ENCODE measurements at regions not wholly inside any gene's neighbourhood (a gene's known extent, or its start where the extent isn't known, plus 50 kb on each side); places are given as distances from the start of the nearest gene placed in this dataset.

DNA sequence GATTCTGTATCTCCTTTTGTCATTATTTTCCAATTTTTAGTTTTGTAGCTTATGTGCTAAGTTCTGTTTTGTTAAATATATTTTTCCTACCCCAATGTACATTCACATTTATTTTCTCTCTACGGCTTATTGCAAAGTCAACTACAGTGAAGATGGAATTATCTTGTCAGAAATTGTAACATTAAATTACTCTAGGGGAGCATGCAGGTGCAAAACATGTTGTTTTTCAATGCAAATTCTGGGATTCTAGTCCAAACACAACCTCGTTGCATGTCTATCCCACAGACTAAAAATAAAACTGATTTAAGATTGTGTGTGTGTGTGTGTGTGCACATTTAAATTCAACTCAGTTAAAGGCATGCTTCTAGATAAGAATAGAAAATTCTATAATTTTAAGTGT lies 529.1 kb upstream of the POM121L12 start:
- no peak overlapping the region for H3K4me3 ChIP-seq
- H3K4me1 ChIP-seq, result no peaks in the 10 kb centered on the region
- H3K27me3 ChIP-seq, result peaks cover 0 to 4% (median 0%) of the 10 kb centered on the region in 7 donors
- WGBS, 2 donors, result 5 to 29% methylated on average over 2 of the region's 2 CpGs
- no peak overlapping the region for H3K27ac ChIP-seq
- intact Hi-C loops (cut with DNase I), result no loop called here
- H3K36me3 ChIP-seq, result no peaks in the 10 kb centered on the region
- DNase-seq, result no peak
- TF ChIP-seq, protein P1, sequence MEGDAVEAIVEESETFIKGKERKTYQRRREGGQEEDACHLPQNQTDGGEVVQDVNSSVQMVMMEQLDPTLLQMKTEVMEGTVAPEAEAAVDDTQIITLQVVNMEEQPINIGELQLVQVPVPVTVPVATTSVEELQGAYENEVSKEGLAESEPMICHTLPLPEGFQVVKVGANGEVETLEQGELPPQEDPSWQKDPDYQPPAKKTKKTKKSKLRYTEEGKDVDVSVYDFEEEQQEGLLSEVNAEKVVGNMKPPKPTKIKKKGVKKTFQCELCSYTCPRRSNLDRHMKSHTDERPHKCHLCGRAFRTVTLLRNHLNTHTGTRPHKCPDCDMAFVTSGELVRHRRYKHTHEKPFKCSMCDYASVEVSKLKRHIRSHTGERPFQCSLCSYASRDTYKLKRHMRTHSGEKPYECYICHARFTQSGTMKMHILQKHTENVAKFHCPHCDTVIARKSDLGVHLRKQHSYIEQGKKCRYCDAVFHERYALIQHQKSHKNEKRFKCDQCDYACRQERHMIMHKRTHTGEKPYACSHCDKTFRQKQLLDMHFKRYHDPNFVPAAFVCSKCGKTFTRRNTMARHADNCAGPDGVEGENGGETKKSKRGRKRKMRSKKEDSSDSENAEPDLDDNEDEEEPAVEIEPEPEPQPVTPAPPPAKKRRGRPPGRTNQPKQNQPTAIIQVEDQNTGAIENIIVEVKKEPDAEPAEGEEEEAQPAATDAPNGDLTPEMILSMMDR (IDR thresholded peaks at IDR 0.05), result no peak
- no peak for ATAC-seq
- no peaks in the 10 kb centered on the region for H3K9me3 ChIP-seq

DNA sequence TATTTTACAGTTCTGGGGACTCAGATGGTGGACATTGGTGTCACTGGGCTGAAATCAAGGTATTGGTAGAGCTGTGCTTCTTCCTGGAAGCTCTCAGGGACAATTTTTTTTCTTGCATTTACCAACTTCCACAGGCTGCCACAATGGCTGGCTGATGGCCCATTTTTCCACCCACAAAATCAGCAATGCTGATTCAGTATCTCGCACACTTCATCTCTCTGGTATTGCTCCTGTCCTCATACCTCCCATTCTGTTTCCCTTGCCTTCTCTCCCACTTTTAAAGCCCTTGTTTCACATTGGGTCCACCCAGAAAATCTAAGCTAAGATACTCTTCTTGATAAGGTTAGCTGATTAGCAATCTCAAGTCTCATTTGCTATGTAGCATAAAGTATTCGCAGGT lies 530.9 kb upstream of the POM121L12 start:
- ATAC-seq, result no peak
- H3K4me3 ChIP-seq, result no peak overlapping the region
- intact Hi-C loops (cut with DNase I), result no loop called here
- 77 to 78% methylated on average over 2 of the region's 2 CpGs for WGBS, 2 donors
- no peaks in the 10 kb centered on the region for H3K27me3 ChIP-seq
- TF ChIP-seq, protein P1 (IDR thresholded peaks at IDR 0.05), result no peak
- H3K9me3 ChIP-seq, result no peaks in the 10 kb centered on the region
- no peak for DNase-seq
- no peaks in the 10 kb centered on the region for H3K36me3 ChIP-seq
- H3K4me1 ChIP-seq, result no peaks in the 10 kb centered on the region
- no peak overlapping the region for H3K27ac ChIP-seq

DNA sequence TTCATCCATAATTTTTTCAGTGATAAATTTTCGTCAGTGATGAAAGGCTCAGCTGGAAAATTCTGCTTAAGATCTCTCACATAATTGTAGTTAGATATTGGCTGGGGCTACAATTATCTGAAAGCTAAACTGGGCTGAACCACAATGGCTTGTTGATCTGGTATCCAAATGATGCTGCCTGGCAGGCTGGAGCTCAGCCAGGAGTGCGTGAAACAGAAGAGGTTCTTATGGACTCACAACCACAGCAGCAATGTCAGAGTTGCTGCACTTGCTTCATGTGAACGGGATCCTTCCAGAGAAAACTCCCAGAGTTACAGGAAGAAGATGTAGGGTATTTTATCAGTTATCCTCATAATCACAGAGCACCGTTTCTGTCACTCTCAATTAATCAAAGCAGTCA lies 533.2 kb upstream of the POM121L12 start:
- Histone ChIP-seq H3K27ac (no peak overlapping the region), H3K4me3 (no peak overlapping the region), H3K9me3 (no peaks in the 10 kb centered on the region), H3K4me1 (no peaks in the 10 kb centered on the region), H3K36me3 (no peaks in the 10 kb centered on the region), H3K27me3 (no peaks in the 10 kb centered on the region)
- WGBS, 2 donors, result 62 to 68% methylated on average over 4 of the region's 4 CpGs
- intact Hi-C loops (cut with DNase I), result no loop called here
- DNase-seq (no peak), ATAC-seq (no peak)
- TF ChIP-seq, protein P1 (IDR thresholded peaks at IDR 0.05), result no peak

DNA sequence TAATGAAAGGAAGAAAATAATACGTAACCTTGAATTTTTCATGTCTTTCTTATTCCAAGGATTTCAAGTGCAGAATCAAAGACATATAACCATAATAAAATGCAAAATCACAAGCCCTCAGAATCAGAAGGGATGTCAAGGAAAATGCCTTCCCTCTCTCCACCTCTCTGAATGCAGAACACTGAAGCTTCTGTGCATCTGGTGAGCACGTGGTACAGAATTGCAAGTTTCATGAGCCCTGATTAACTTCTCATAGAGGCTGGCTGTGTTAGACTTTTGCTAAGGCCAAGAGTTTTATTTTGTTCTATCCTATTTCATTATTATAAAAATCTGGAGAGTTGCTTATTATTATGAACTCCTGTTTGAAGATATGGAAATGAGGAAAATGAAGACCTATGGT lies 533.7 kb upstream of the POM121L12 start:
- no peaks in the 10 kb centered on the region for H3K27me3 ChIP-seq
- ATAC-seq (no peak), DNase-seq (no peak)

More for the DNA sequence above, 533.7 kb upstream of the POM121L12 start:
- TF ChIP-seq, protein P1 (IDR thresholded peaks at IDR 0.05), result no peak
- H3K4me3 ChIP-seq, result no peak overlapping the region
- no peaks in the 10 kb centered on the region for H3K36me3 ChIP-seq
- H3K9me3 ChIP-seq, result no peaks in the 10 kb centered on the region
- no peaks in the 10 kb centered on the region for H3K4me1 ChIP-seq
- 77 to 78% methylated on average over 2 of the region's 2 CpGs for WGBS, 2 donors
- H3K27ac ChIP-seq, result no peak overlapping the region
- intact Hi-C loops (cut with DNase I), result no loop called here

Measured in heart right ventricle (tissue), 16 donors.